ENCODE measurements at regions not wholly inside any gene's neighbourhood (a gene's known extent, or its start where the extent isn't known, plus 50 kb on each side); places are given as distances from the start of the nearest gene placed in this dataset.
A peak's percentile ranks its signal among the peaks of the same experiment; 100 is the strongest.

GRCh38 chr14:62098357-62098756 lies 336.1 kb downstream of the SNAPC1 start:
- no peaks in the 10 kb centered on the region for H4K20me1 ChIP-seq (ENCODE audit: low read depth)
- no peak overlapping the region for H3K4me2 ChIP-seq
- H3K36me3 ChIP-seq, result no peaks in the 10 kb centered on the region
- Mint-ChIP-seq H3K4me1 (no peaks in the 10 kb centered on the region), H3K27me3 (ENCODE audit: insufficient read depth, low read depth) (no peaks in the 10 kb centered on the region), H3K36me3 (no peaks in the 10 kb centered on the region), H3K9me3 (no peaks in the 10 kb centered on the region), H3K27ac (no peak overlapping the region), H3K4me3 (no peak overlapping the region)
- no peaks in the 10 kb centered on the region for H3K27me3 ChIP-seq
- peaks cover 10% of the 10 kb centered on the region for H3K4me1 ChIP-seq
- DNase-seq (ENCODE audit: low spot score), result no peak
- no peaks in the 10 kb centered on the region for H3K79me2 ChIP-seq (ENCODE audit: low read depth)
- H3K9me3 ChIP-seq (ENCODE audit: low read depth), result peaks cover 10% of the 10 kb centered on the region
- no peak for TF ChIP-seq EZH2 (IDR thresholded peaks at IDR 0.05)
- no peak for TF ChIP-seq EZH2phosphoT487 (IDR thresholded peaks at IDR 0.05)
- no peak for TF ChIP-seq CTCF (IDR thresholded peaks at IDR 0.05)
- H3K27ac ChIP-seq, result no peak overlapping the region
- no peaks in the 10 kb centered on the region for H3F3A ChIP-seq (ENCODE audit: low read depth)
- H3K9ac ChIP-seq, result no peak overlapping the region
- H2AFZ ChIP-seq (replicated peaks), result no peak overlapping the region
- no peak overlapping the region for H3K4me3 ChIP-seq

- Mint-ChIP-seq H3K9me3 (no peaks in the 10 kb centered on the region), H3K4me3 (no peak overlapping the region), H3K27ac (peak overlapping the region; percentile 16), H3K36me3 (no peaks in the 10 kb centered on the region), H3K27me3 (ENCODE audit: insufficient read depth, low read depth) (no peaks in the 10 kb centered on the region), H3K4me1 (no peaks in the 10 kb centered on the region)
- H3K36me3 ChIP-seq, result no peaks in the 10 kb centered on the region
- no peak for DNase-seq (ENCODE audit: low spot score)
- no peak overlapping the region for H2AFZ ChIP-seq (replicated peaks)
- H3K4me2 ChIP-seq, result no peak overlapping the region
- H3F3A ChIP-seq (ENCODE audit: low read depth), result no peaks in the 10 kb centered on the region
- H3K4me3 ChIP-seq, result no peak overlapping the region
- H3K9ac ChIP-seq, result no peak overlapping the region
- peaks cover 10% of the 10 kb centered on the region for H3K4me1 ChIP-seq
- no peaks in the 10 kb centered on the region for H4K20me1 ChIP-seq (ENCODE audit: low read depth)
- H3K79me2 ChIP-seq (ENCODE audit: low read depth), result no peaks in the 10 kb centered on the region
- H3K27me3 ChIP-seq, result no peaks in the 10 kb centered on the region
- H3K9me3 ChIP-seq (ENCODE audit: low read depth), result peaks cover 10% of the 10 kb centered on the region
- no peak overlapping the region for H3K27ac ChIP-seq
- no peak for TF ChIP-seq CTCF (IDR thresholded peaks at IDR 0.05)
- no peak for TF ChIP-seq EZH2 (IDR thresholded peaks at IDR 0.05)
- no peak for TF ChIP-seq EZH2phosphoT487 (IDR thresholded peaks at IDR 0.05)
Observed at GRCh38 chr14:62099091-62099490, 336.9 kb downstream of the SNAPC1 start.

- Histone ChIP-seq H3K36me3 (no peaks in the 10 kb centered on the region), H3K9me3 (ENCODE audit: low read depth) (peaks cover under 1% of the 10 kb centered on the region), H3K9ac (no peak overlapping the region), H3K27ac (no peak overlapping the region), H3K4me2 (no peak overlapping the region), H3K27me3 (no peaks in the 10 kb centered on the region), H2AFZ (replicated peaks) (no peak overlapping the region), H3K4me3 (no peak overlapping the region), H4K20me1 (ENCODE audit: low read depth) (no peaks in the 10 kb centered on the region), H3K4me1 (peaks cover 10% of the 10 kb centered on the region), H3K79me2 (ENCODE audit: low read depth) (no peaks in the 10 kb centered on the region), H3F3A (ENCODE audit: low read depth) (no peaks in the 10 kb centered on the region)
- Mint-ChIP-seq H3K27me3 (ENCODE audit: insufficient read depth, low read depth) (no peaks in the 10 kb centered on the region), H3K4me3 (no peak overlapping the region), H3K4me1 (no peaks in the 10 kb centered on the region), H3K36me3 (no peaks in the 10 kb centered on the region), H3K27ac (no peak overlapping the region), H3K9me3 (no peaks in the 10 kb centered on the region)
- no peak for TF ChIP-seq CTCF (IDR thresholded peaks at IDR 0.05)
- no peak for TF ChIP-seq EZH2 (IDR thresholded peaks at IDR 0.05)
- no peak for TF ChIP-seq EZH2phosphoT487 (IDR thresholded peaks at IDR 0.05)
- no peak for DNase-seq (ENCODE audit: low spot score)
Observed at GRCh38 chr14:62101189-62101588, 339.0 kb downstream of the SNAPC1 start.

Measured in neural progenitor cell (in vitro differentiated cells).